ENCODE measurements at regions not wholly inside any gene's neighbourhood (a gene's known extent, or its start where the extent isn't known, plus 50 kb on each side); places are given as distances from the start of the nearest gene placed in this dataset.

- no peaks in the 10 kb centered on the region for H3K36me3 ChIP-seq
- H3K4me1 ChIP-seq: no peaks in the 10 kb centered on the region
- intact Hi-C loops (cut with DNase I; ENCODE audit: low total_unique reads): no loop called here
- TF ChIP-seq POLR2A (IDR thresholded peaks at IDR 0.05): no peak
- no peaks in the 10 kb centered on the region for H3K27me3 ChIP-seq
- in situ Hi-C loops (cut with MboI; ENCODE audit: low sequenced_read_pairs in 4 of 4): no loop called here
- DNase-seq (no peak), ATAC-seq (no peak)
- H3K4me3 ChIP-seq: no peak overlapping the region
- no peaks in the 10 kb centered on the region for H3K9me3 ChIP-seq
- H3K27ac ChIP-seq: no peak overlapping the region
Measured at GRCh38 chr12:14303661-14304155, 61.8 kb upstream of the ATF7IP start.

DNA sequence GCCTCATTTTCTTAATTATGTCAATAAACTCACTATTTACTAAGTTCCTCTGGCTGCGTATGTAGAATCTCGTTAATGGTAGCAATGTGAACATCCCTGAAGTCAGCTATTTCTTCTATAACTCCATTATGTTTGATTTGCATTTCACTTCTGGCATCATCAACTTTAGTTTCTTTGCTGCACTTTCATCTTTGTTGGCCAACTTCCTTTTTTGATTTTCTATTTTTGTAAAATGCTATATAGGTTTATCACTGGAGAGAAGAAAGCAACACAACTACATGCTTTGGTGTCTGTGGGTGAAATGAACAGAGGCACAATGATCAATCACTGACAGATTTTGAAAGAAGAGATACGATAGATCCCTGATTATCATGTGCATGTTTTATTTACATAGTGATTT, 58.5 kb upstream of the ATF7IP start:
- no peaks in the 10 kb centered on the region for H3K4me1 ChIP-seq
- DNase-seq (no peak), ATAC-seq (no peak)
- no peaks in the 10 kb centered on the region for H3K36me3 ChIP-seq
- in situ Hi-C loops (cut with MboI; ENCODE audit: low sequenced_read_pairs in 4 of 4) (no loop called here), intact Hi-C loops (cut with DNase I; ENCODE audit: low total_unique reads) (no loop called here)
- H3K4me3 ChIP-seq: no peak overlapping the region
- no peaks in the 10 kb centered on the region for H3K9me3 ChIP-seq
- no peak overlapping the region for H3K27ac ChIP-seq
- no peaks in the 10 kb centered on the region for H3K27me3 ChIP-seq
- TF ChIP-seq CTCF (IDR thresholded peaks at IDR 0.05 in 4 of 5, conservative IDR thresholded peaks at IDR 0.05 in 1 of 5) (no peak), POLR2A (IDR thresholded peaks at IDR 0.05) (no peak)

- no peak for ATAC-seq
- H3K27ac ChIP-seq: no peak overlapping the region
- no peak for DNase-seq
- no peaks in the 10 kb centered on the region for H3K4me1 ChIP-seq
- in situ Hi-C loops (cut with MboI; ENCODE audit: low sequenced_read_pairs in 4 of 4): no loop called here
- H3K36me3 ChIP-seq: no peaks in the 10 kb centered on the region
- H3K27me3 ChIP-seq: no peaks in the 10 kb centered on the region
- intact Hi-C loops (cut with DNase I; ENCODE audit: low total_unique reads): no loop called here
- H3K9me3 ChIP-seq: no peaks in the 10 kb centered on the region
- H3K4me3 ChIP-seq: no peak overlapping the region
- TF ChIP-seq POLR2A (IDR thresholded peaks at IDR 0.05) (no peak), CTCF (IDR thresholded peaks at IDR 0.05 in 4 of 5, conservative IDR thresholded peaks at IDR 0.05 in 1 of 5) (no peak)
Measured at GRCh38 chr12:14308516-14308915, 57.0 kb upstream of the ATF7IP start.

- no peaks in the 10 kb centered on the region for H3K36me3 ChIP-seq
- DNase-seq (no peak), ATAC-seq (no peak)
- intact Hi-C loops (cut with DNase I; ENCODE audit: low total_unique reads) (no loop called here), in situ Hi-C loops (cut with MboI; ENCODE audit: low sequenced_read_pairs in 4 of 4) (no loop called here)
- TF ChIP-seq POLR2A (IDR thresholded peaks at IDR 0.05) (no peak), CTCF (IDR thresholded peaks at IDR 0.05 in 4 of 5, conservative IDR thresholded peaks at IDR 0.05 in 1 of 5) (no peak)
- no peak overlapping the region for H3K4me3 ChIP-seq
- no peak overlapping the region for H3K27ac ChIP-seq
- H3K27me3 ChIP-seq: no peaks in the 10 kb centered on the region
- H3K4me1 ChIP-seq: no peaks in the 10 kb centered on the region
- H3K9me3 ChIP-seq: no peaks in the 10 kb centered on the region
Measured at GRCh38 chr12:14310866-14311265, 54.6 kb upstream of the ATF7IP start.

GRCh38 chr12:14313379-14314138, 51.9 kb upstream of the ATF7IP start:
- Histone ChIP-seq H3K27ac (no peak overlapping the region), H3K36me3 (no peaks in the 10 kb centered on the region), H3K9me3 (no peaks in the 10 kb centered on the region), H3K4me1 (no peaks in the 10 kb centered on the region), H3K4me3 (no peak overlapping the region), H3K27me3 (no peaks in the 10 kb centered on the region)
- in situ Hi-C loops (cut with MboI; ENCODE audit: low sequenced_read_pairs in 4 of 4): no loop called here
- no peak for DNase-seq
- ATAC-seq: no peak
- intact Hi-C loops (cut with DNase I; ENCODE audit: low total_unique reads): no loop called here
- no peak for TF ChIP-seq POLR2A (IDR thresholded peaks at IDR 0.05)
- no peak for TF ChIP-seq CTCF (IDR thresholded peaks at IDR 0.05 in 4 of 5, conservative IDR thresholded peaks at IDR 0.05 in 1 of 5)
